ENCODE measurements at regions not wholly inside any gene's neighbourhood (a gene's known extent, or its start where the extent isn't known, plus 50 kb on each side); places are given as distances from the start of the nearest gene placed in this dataset.
"Not testable (repeated sequence)": the region's sequence is repeated elsewhere in the genome, so short reads cannot be mapped to it uniquely, and the experiment has no call there.

GRCh38 chr7:75257442-75257841, 138.0 kb upstream of the TRIM73 start:
- H3K36me3 Mint-ChIP-seq; H3K9me3 Mint-ChIP-seq; H3K27ac Mint-ChIP-seq; DNase-seq (ENCODE audit: low spot score in 2 of 2, unreplicated experiment in 2 of 2); H3K4me3 Mint-ChIP-seq; H3K4me1 Mint-ChIP-seq; H3K27me3 Mint-ChIP-seq (ENCODE audit: low read depth): not testable (repeated sequence)

- not testable (repeated sequence) for H3K4me3 Mint-ChIP-seq; DNase-seq (ENCODE audit: low spot score in 2 of 2, unreplicated experiment in 2 of 2); H3K36me3 Mint-ChIP-seq; H3K27ac Mint-ChIP-seq; H3K9me3 Mint-ChIP-seq; H3K27me3 Mint-ChIP-seq (ENCODE audit: low read depth); H3K4me1 Mint-ChIP-seq
These were observed 135.9 kb upstream of the TRIM73 start for GRCh38 chr7:75259454-75260003.

GRCh38 chr7:75261660-75262059, 133.8 kb upstream of the TRIM73 start:
- not testable (repeated sequence) for H3K27ac Mint-ChIP-seq; H3K27me3 Mint-ChIP-seq (ENCODE audit: low read depth); H3K4me3 Mint-ChIP-seq; DNase-seq (ENCODE audit: low spot score in 2 of 2, unreplicated experiment in 2 of 2); H3K36me3 Mint-ChIP-seq; H3K4me1 Mint-ChIP-seq; H3K9me3 Mint-ChIP-seq

- not testable (repeated sequence) for H3K4me1 Mint-ChIP-seq; H3K4me3 Mint-ChIP-seq; H3K27me3 Mint-ChIP-seq (ENCODE audit: low read depth); DNase-seq (ENCODE audit: low spot score in 2 of 2, unreplicated experiment in 2 of 2); H3K36me3 Mint-ChIP-seq; H3K27ac Mint-ChIP-seq; H3K9me3 Mint-ChIP-seq
These were observed 127.3 kb upstream of the TRIM73 start for GRCh38 chr7:75268158-75268557.

- not testable (repeated sequence) for H3K27me3 Mint-ChIP-seq (ENCODE audit: low read depth); H3K4me1 Mint-ChIP-seq; H3K36me3 Mint-ChIP-seq; H3K9me3 Mint-ChIP-seq; H3K27ac Mint-ChIP-seq; DNase-seq (ENCODE audit: low spot score in 2 of 2, unreplicated experiment in 2 of 2); H3K4me3 Mint-ChIP-seq
These were observed 126.3 kb upstream of the TRIM73 start for GRCh38 chr7:75269159-75269558.

- not testable (repeated sequence) for H3K36me3 Mint-ChIP-seq, H3K9me3 Mint-ChIP-seq
These were observed 121.3 kb upstream of the TRIM73 start for GRCh38 chr7:75274114-75274513.

More at GRCh38 chr7:75274114-75274513, 121.3 kb upstream of the TRIM73 start:
- H3K27me3 Mint-ChIP-seq (ENCODE audit: low read depth); H3K27ac Mint-ChIP-seq; DNase-seq (ENCODE audit: low spot score in 2 of 2, unreplicated experiment in 2 of 2); H3K4me3 Mint-ChIP-seq; H3K4me1 Mint-ChIP-seq: not testable (repeated sequence)

All from mesothelial cell of epicardium (in vitro differentiated cells).